ENCODE measurements at regions not wholly inside any gene's neighbourhood (a gene's known extent, or its start where the extent isn't known, plus 50 kb on each side); places are given as distances from the start of the nearest gene placed in this dataset.

GRCh38 chr9:1532171-1532570 lies 482.0 kb downstream of the DMRT2 start:
- H3K4me2 ChIP-seq (ENCODE audit: low read length), result no peak overlapping the region
- no peaks in the 10 kb centered on the region for H3K27me3 ChIP-seq (ENCODE audit: insufficient read depth, low read length)
- POLR2A ChIA-PET, result no interaction called here
- H2AFZ ChIP-seq (ENCODE audit: low read depth, low read length, poor library complexity, severe bottlenecking), result no peak overlapping the region
- H3K9ac ChIP-seq (ENCODE audit: low read length), result no peak overlapping the region
- RAD21 ChIA-PET (ENCODE audit: low non-redundant PET in 1 of 2, low total read pairs in 2 of 2, uncharacterized antibody in 2 of 2, unreplicated experiment in 2 of 2), result no interaction called here
- H3K79me2 ChIP-seq (ENCODE audit: insufficient read depth, low read length), result no peaks in the 10 kb centered on the region
- H3K9me2 ChIP-seq (ENCODE audit: insufficient read depth), result no peaks in the 10 kb centered on the region
- no TSS peak for BruUV-seq (replicated peaks)
- H3K4me1 ChIP-seq (ENCODE audit: control insufficient read depth in 1 of 2, insufficient read depth in 2 of 2, low read length in 2 of 2), result no peaks in the 10 kb centered on the region
- intact Hi-C loops (cut with micrococcal nuclease), result no loop called here
- H3K27ac ChIP-seq (ENCODE audit: low read depth, low read length), result no peak overlapping the region
- ATAC-seq (no peak), DNase-seq (ENCODE audit: low read depth, low spot score) (no peak)
- no peak for TF ChIP-seq SRF (IDR thresholded peaks at IDR 0.05; ENCODE audit: low read depth)
- no peak for TF ChIP-seq REST (IDR thresholded peaks at IDR 0.05; ENCODE audit: low read depth)
- TF ChIP-seq SIN3A (IDR thresholded peaks at IDR 0.05; ENCODE audit: low read depth), result no peak
- no peak for TF ChIP-seq EZH2 (IDR thresholded peaks at IDR 0.05)
- no peak for TF ChIP-seq ZFX (IDR thresholded peaks at IDR 0.05)
- no peak for TF ChIP-seq FOSL1 (IDR thresholded peaks at IDR 0.05; ENCODE audit: low read depth)
- no peak for TF ChIP-seq MAX (IDR thresholded peaks at IDR 0.05)
- no peak for TF ChIP-seq TCF7L2 (IDR thresholded peaks at IDR 0.05; ENCODE audit: borderline replicate concordance, extremely low read depth, insufficient read depth, insufficient read length)
- no peak for TF ChIP-seq YY1 (IDR thresholded peaks at IDR 0.05; ENCODE audit: extremely low read depth, insufficient replicate concordance, low read depth, low read length)
- TF ChIP-seq POLR2A (IDR thresholded peaks at IDR 0.05; ENCODE audit: borderline replicate concordance, extremely low read depth, insufficient read depth, insufficient read length), result no peak
- no peak for TF ChIP-seq CBX3 (IDR thresholded peaks at IDR 0.05; ENCODE audit: low read depth)
- no peak for TF ChIP-seq ELF1 (IDR thresholded peaks at IDR 0.05; ENCODE audit: borderline replicate concordance, low read depth)
- no peak for TF ChIP-seq ATF3 (IDR thresholded peaks at IDR 0.05)
- TF ChIP-seq EZH2phosphoT487 (IDR thresholded peaks at IDR 0.05; ENCODE audit: borderline replicate concordance), result no peak
- TF ChIP-seq SP1 (IDR thresholded peaks at IDR 0.05; ENCODE audit: low read depth), result no peak
- no peak for TF ChIP-seq RAD21 (IDR thresholded peaks at IDR 0.05; ENCODE audit: low read depth)
- no peak for TF ChIP-seq ZNF274 (IDR thresholded peaks at IDR 0.05; ENCODE audit: low read depth, low read length)
- TF ChIP-seq POLR2AphosphoS5 (IDR thresholded peaks at IDR 0.05; ENCODE audit: low read depth, low read length), result no peak
- no peak for TF ChIP-seq JUND (IDR thresholded peaks at IDR 0.05)
- no peaks in the 10 kb centered on the region for H4K20me1 ChIP-seq (ENCODE audit: insufficient read depth)
- peaks cover 0 to 28% of the 10 kb centered on the region in 2 experiments; a peak in 2 of 4 replicates for H3K9me3 ChIP-seq (ENCODE audit: control insufficient read depth in 1 of 2, insufficient read depth in 1 of 2, low read depth in 1 of 2, low read length in 2 of 2)
- CTCF ChIA-PET, result no interaction called here
- H3K36me3 ChIP-seq (ENCODE audit: control insufficient read depth in 1 of 2, insufficient read depth in 2 of 2, low read length in 2 of 2), result no peaks in the 10 kb centered on the region
- H3K4me3 ChIP-seq (replicated peaks in 1 of 2; ENCODE audit: low read depth in 1 of 2, low read length in 2 of 2), result no peak overlapping the region

Data from HCT116 (cell line).